MCF 10A (cell line): ENCODE measurements at regions not wholly inside any gene's neighbourhood (a gene's known extent, or its start where the extent isn't known, plus 50 kb on each side); places are given as distances from the start of the nearest gene placed in this dataset.

Experiments used
- BruUV-seq: library from RNA; stranded (reverse); fragments of 400-500 nt; replicated peaks from 2 replicates; lab custom pipeline; 2021; lab: Mats Ljungman, UMichigan
- CTCF ChIA-PET: fragments of 300-600 bp; sonication (Branson Sonifier 250); formaldehyde crosslinking; extraction: SDS; loops from one replicate; lab custom pipeline; 2021; ENCODE audit warnings: antibody characterized with exemption, inconsistent platforms; lab: Yijun Ruan, JAX
- POLR2A ChIA-PET: fragments of 300-600, 350-650 bp; sonication (Branson Sonifier 250); formaldehyde crosslinking; extraction: SDS; loops from one replicate; lab custom pipeline; 2020; ENCODE audit warnings: antibody characterized with exemption, inconsistent platforms; lab: Yijun Ruan, JAX
- DNase-seq: peaks from one replicate; pipeline ENCODE4 v3.0.0-alpha.2; 2018; ENCODE audit not compliant: unreplicated experiment
- H3K27ac Mint-ChIP-seq: one replicate; pipeline ENCODE4 v1.8.0; 2022; ENCODE audit warnings: mild to moderate bottlenecking, low read depth, mixed read lengths; ENCODE audit not compliant: unreplicated experiment
- H3K27me3 Mint-ChIP-seq: one replicate; pipeline ENCODE4 v1.8.0; 2022; ENCODE audit warnings: mixed read lengths; ENCODE audit not compliant: insufficient read depth, unreplicated experiment
- H3K36me3 Mint-ChIP-seq: one replicate; pipeline ENCODE4 v1.8.0; 2022; ENCODE audit warnings: mild to moderate bottlenecking, moderate library complexity, mixed read lengths; ENCODE audit not compliant: insufficient read depth, unreplicated experiment
- H3K4me1 Mint-ChIP-seq: one replicate; pipeline ENCODE4 v1.8.0; 2022; ENCODE audit warnings: mixed read lengths; ENCODE audit not compliant: insufficient read depth, unreplicated experiment
- H3K4me3 Mint-ChIP-seq: one replicate; pipeline ENCODE4 v1.8.0; 2022; ENCODE audit warnings: mild to moderate bottlenecking, moderate library complexity, mixed read lengths; ENCODE audit not compliant: unreplicated experiment
- H3K9me3 Mint-ChIP-seq: one replicate; pipeline ENCODE4 v1.8.0; 2022; ENCODE audit warnings: mixed read lengths; ENCODE audit not compliant: unreplicated experiment
- CTCF ChIP-seq: fragments of 200-600 bp; IDR thresholded peaks from one replicate; pipeline ENCODE4 v1.8.0; 2022; ENCODE audit warnings: antibody characterized with exemption, mild to moderate bottlenecking; ENCODE audit not compliant: unreplicated experiment
- intact Hi-C: fragments of 100-400 bp; cut with micrococcal nuclease; formaldehyde crosslinking; loops from 2 replicates; pipeline ENCODE4 v1.14.1; 2022

GRCh38 chr13:110773480-110773879 lies 60.0 kb downstream of the ING1 start:
- Mint-ChIP-seq H3K4me3 (no peak overlapping the region), H3K4me1 (no peaks in the 10 kb centered on the region), H3K27me3 (peaks cover 68% of the 10 kb centered on the region), H3K36me3 (no peaks in the 10 kb centered on the region), H3K27ac (no peak overlapping the region), H3K9me3 (no peaks in the 10 kb centered on the region)
- BruUV-seq = no TSS peak
- CTCF ChIA-PET = no interaction called here
- no peak for DNase-seq
- POLR2A ChIA-PET = no interaction called here
- intact Hi-C loops = no loop called here
- no peak for TF ChIP-seq CTCF

- intact Hi-C loops = no loop called here
- POLR2A ChIA-PET = interaction anchor here (0.6 kb wide), 1 partner anchor 86 kb away, joined by 4 read pairs; no protein-coding TSS in a partner anchor
- Mint-ChIP-seq H3K4me1 (no peaks in the 10 kb centered on the region), H3K27me3 (peaks cover 62% of the 10 kb centered on the region), H3K9me3 (no peaks in the 10 kb centered on the region), H3K4me3 (no peak overlapping the region), H3K36me3 (no peaks in the 10 kb centered on the region), H3K27ac (no peak overlapping the region)
- CTCF ChIA-PET = no interaction called here
- BruUV-seq = no TSS peak
- no peak for DNase-seq
- TF ChIP-seq CTCF = no peak
These were observed 60.6 kb downstream of the ING1 start for GRCh38 chr13:110774051-110774450.

GRCh38 chr13:110774490-110774889 lies 61.0 kb downstream of the ING1 start:
- no peak for DNase-seq
- intact Hi-C loops = no loop called here
- Mint-ChIP-seq H3K36me3 (no peaks in the 10 kb centered on the region), H3K4me1 (no peaks in the 10 kb centered on the region), H3K27ac (no peak overlapping the region), H3K4me3 (no peak overlapping the region), H3K27me3 (peaks cover 58% of the 10 kb centered on the region), H3K9me3 (no peaks in the 10 kb centered on the region)
- no TSS peak for BruUV-seq
- no peak for TF ChIP-seq CTCF
- POLR2A ChIA-PET = interaction anchor here (0.6 kb wide), 1 partner anchor 85 kb away, joined by 4 read pairs; no protein-coding TSS in a partner anchor
- CTCF ChIA-PET = no interaction called here

GRCh38 chr13:110775576-110775975 lies 62.1 kb downstream of the ING1 start:
- H3K27ac Mint-ChIP-seq = no peak overlapping the region
- no peak for DNase-seq
- POLR2A ChIA-PET = no interaction called here
- TF ChIP-seq CTCF = no peak
- CTCF ChIA-PET = no interaction called here
- H3K36me3 Mint-ChIP-seq = no peaks in the 10 kb centered on the region
- BruUV-seq = no TSS peak
- H3K27me3 Mint-ChIP-seq = peaks cover 47% of the 10 kb centered on the region
- H3K9me3 Mint-ChIP-seq = no peaks in the 10 kb centered on the region
- H3K4me1 Mint-ChIP-seq = no peaks in the 10 kb centered on the region
- intact Hi-C loops = no loop called here
- no peak overlapping the region for H3K4me3 Mint-ChIP-seq
